ENCODE measurements at regions not wholly inside any gene's neighbourhood (a gene's known extent, or its start where the extent isn't known, plus 50 kb on each side); places are given as distances from the start of the nearest gene placed in this dataset.

DNA sequence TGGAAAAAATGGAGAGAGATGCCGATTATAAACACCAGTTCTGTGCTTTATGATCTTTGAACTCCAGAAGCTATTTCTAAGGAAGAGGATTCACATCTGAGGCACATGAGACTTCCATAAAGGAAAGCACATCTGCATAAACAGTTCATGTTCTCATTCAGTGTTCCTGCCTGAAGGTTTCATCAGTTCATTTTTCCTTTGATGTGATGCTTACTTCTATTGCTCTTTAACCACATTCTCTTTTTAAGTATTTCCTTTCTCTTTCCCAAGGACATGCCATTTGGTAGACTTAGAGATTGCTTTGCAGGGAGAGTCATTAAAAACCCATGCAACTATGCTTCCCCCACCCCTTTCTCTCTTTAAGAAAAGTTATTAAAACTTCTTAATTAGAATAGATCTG, 387.0 kb upstream of the FLRT2 start:
- no peak for TF ChIP-seq POU2F2 (IDR thresholded peaks at IDR 0.05; ENCODE audit: low read depth, low read length)
- no peak for DNase-seq (ENCODE audit: insufficient read length, low spot score)
- FAIRE-seq, result no peak

DNA sequence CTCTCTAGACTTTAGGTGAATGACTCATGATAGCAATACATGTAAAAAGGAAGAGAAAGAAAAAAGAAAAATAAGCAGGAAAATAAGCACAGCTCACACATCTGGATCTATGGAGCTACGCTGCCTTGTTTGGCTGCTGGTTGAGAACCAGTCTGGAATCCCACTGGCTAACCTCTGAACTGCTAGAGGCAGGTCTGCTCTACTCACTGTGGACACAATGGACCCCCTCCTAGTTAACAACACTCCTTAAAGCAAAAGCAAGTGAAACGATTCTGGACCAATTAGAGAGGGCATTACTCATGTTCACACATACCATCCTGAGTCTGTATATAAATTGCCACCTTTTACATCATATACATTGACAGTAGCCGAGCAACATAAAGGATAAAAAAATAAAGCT, 383.2 kb upstream of the FLRT2 start:
- no peak for TF ChIP-seq POLR2AphosphoS5 (IDR thresholded peaks at IDR 0.05; ENCODE audit: low read depth, low read length)
- TF ChIP-seq POLR2A (IDR thresholded peaks at IDR 0.05; ENCODE audit: low read depth, low read length), result no peak
- DNase-seq (ENCODE audit: insufficient read length, low spot score) (no peak), FAIRE-seq (no peak)

DNA sequence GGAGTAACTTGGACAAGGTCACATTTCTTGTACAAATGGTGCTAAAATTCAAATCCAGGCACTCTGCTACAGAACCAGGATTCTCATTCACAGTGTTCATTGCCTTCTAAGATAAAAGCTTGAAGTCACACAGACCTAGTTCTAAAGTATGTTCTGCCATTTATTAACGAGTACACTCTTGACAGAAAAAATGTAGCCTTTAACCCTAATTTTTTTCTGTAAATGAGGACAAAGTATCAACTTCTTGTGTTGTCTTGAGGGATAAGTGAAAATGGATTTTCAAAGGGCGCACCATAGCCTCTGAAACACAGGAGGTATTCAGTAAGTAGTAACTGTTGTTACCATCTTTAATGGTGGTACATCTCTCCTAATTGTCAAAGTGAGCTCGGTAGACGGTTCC, 379.8 kb upstream of the FLRT2 start:
- TF ChIP-seq PAX5 (IDR thresholded peaks at IDR 0.05; ENCODE audit: insufficient read depth, low read length, severe bottlenecking), result no peak
- no peak for TF ChIP-seq TAF1 (IDR thresholded peaks at IDR 0.05; ENCODE audit: low read depth, low read length)
- no peak for TF ChIP-seq SPI1 (IDR thresholded peaks at IDR 0.05; ENCODE audit: low read depth, low read length)
- FAIRE-seq (no peak), DNase-seq (ENCODE audit: insufficient read length, low spot score) (no peak)

DNA sequence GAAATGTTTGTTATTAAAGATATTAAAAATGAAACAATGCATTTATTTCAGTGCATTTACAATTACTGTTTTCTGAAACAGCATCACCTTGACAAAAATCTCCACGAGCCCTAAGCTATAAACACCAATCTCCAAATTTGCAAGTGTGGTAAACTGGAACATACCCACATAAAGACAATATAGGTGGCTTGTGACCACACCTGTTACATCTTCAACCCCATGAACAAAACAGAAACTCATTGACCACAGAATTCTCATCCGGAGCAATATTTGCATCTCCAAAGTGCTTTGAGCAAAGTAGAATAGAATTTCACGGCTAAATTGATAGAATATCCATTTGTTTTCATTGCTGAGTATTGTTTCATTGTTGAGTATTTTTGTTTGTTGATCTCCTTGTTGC, 375.2 kb upstream of the FLRT2 start:
- DNase-seq (ENCODE audit: insufficient read length, low spot score) (no peak), FAIRE-seq (no peak)
- TF ChIP-seq TAF1 (IDR thresholded peaks at IDR 0.05; ENCODE audit: low read depth, low read length), result no peak
- no peak for TF ChIP-seq POLR2A (IDR thresholded peaks at IDR 0.05; ENCODE audit: low read depth, low read length)
- TF ChIP-seq SPI1 (IDR thresholded peaks at IDR 0.05; ENCODE audit: low read depth, low read length), result no peak
- TF ChIP-seq PAX5 (IDR thresholded peaks at IDR 0.05; ENCODE audit: insufficient read depth, low read length, severe bottlenecking), result no peak
- TF ChIP-seq POLR2AphosphoS5 (IDR thresholded peaks at IDR 0.05; ENCODE audit: low read depth, low read length), result no peak
- TF ChIP-seq POU2F2 (IDR thresholded peaks at IDR 0.05; ENCODE audit: low read depth, low read length), result no peak

DNA sequence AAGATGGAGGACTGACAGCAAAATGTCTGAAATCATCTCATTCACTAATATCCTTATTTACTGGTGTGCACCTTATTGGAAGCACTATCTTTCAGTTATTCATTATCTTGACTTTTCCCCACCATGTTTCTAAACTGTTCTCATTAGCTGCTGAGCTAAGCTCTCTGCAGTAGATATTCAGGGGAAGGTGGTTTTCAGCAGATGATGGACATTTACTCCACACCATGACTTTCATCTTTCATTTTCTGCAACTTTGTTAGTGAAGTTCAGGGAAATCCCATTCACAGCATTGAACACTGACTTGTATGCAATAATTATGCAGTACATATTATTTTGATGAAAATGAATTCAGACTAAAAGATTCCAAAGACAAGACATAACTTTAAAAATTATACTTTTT, 373.6 kb upstream of the FLRT2 start:
- TF ChIP-seq POLR2AphosphoS5 (IDR thresholded peaks at IDR 0.05; ENCODE audit: low read depth, low read length), result no peak
- no peak for TF ChIP-seq TAF1 (IDR thresholded peaks at IDR 0.05; ENCODE audit: low read depth, low read length)
- no peak for TF ChIP-seq SPI1 (IDR thresholded peaks at IDR 0.05; ENCODE audit: low read depth, low read length)
- TF ChIP-seq PAX5 (IDR thresholded peaks at IDR 0.05; ENCODE audit: insufficient read depth, low read length, severe bottlenecking), result no peak
- TF ChIP-seq POU2F2 (IDR thresholded peaks at IDR 0.05; ENCODE audit: low read depth, low read length), result no peak
- TF ChIP-seq POLR2A (IDR thresholded peaks at IDR 0.05; ENCODE audit: low read depth, low read length), result no peak
- no peak for DNase-seq (ENCODE audit: insufficient read length, low spot score)
- FAIRE-seq, result no peak

DNA sequence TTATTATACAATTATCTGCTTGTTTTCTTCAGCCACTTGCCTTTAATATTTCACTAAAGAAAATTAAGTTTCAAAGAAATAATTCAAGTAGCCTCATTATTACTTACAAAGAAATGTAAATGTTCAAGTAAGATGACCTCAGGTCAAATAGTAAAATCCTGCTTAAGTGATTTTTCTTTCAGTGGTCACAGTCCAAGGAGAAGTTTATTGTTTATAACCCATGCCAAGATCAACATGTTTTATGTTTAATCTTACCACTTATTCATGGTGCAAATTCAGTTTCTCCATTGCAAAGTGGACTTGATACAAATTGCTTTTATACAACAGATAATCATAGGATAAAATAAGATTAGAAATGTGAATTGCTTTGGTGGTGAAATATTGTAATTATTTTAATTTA, 370.2 kb upstream of the FLRT2 start:
- DNase-seq (ENCODE audit: insufficient read length, low spot score), result no peak
- TF ChIP-seq SPI1 (IDR thresholded peaks at IDR 0.05; ENCODE audit: low read depth, low read length) (no peak), TAF1 (IDR thresholded peaks at IDR 0.05; ENCODE audit: low read depth, low read length) (no peak), POLR2AphosphoS5 (IDR thresholded peaks at IDR 0.05; ENCODE audit: low read depth, low read length) (no peak), PAX5 (IDR thresholded peaks at IDR 0.05; ENCODE audit: insufficient read depth, low read length, severe bottlenecking) (no peak), POU2F2 (IDR thresholded peaks at IDR 0.05; ENCODE audit: low read depth, low read length) (no peak), POLR2A (IDR thresholded peaks at IDR 0.05; ENCODE audit: low read depth, low read length) (no peak)
- FAIRE-seq, result no peak

DNA sequence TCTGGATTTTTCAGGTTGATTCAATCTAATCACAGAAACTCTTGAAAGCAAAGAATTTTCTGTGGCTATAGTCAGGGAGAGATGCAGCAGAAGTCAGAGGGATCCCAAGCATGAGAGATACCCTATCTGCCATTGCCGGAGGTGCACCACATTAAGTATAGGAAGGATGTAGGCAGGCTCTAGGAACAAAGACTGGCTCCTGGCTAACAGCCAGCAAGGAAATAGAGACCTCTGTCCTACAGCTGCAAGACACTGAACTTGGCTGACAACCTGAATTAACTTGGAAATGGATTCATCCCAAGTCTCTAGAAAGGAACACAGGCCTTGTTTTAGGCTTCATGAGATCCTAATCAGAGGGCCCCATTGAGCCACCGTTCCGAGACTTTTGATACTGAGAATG, 364.9 kb upstream of the FLRT2 start:
- DNase-seq (ENCODE audit: insufficient read length, low spot score) (no peak), FAIRE-seq (no peak)

DNA sequence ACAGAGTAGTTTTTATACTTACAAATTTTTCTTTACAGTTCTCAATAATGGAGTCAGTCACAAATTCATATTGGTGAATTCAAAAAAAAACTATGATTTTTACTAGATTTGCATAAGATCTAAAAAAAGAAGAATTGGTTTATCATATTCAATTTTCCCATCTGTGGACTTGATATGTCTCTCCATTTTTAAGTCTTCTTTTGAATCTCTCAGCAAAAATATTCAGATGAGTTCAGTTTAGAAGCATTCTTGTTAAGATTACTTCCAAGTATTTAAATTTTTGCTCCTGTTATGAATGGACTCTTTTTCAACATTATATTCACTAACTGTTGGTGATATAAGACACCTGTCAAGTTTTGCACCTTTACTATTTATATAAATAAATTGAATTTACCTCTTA, 360.6 kb upstream of the FLRT2 start:
- no peak for FAIRE-seq
- DNase-seq (ENCODE audit: insufficient read length, low spot score), result no peak
- no peak for TF ChIP-seq SPI1 (IDR thresholded peaks at IDR 0.05; ENCODE audit: low read depth, low read length)
- TF ChIP-seq POLR2A (IDR thresholded peaks at IDR 0.05; ENCODE audit: low read depth, low read length), result no peak
- no peak for TF ChIP-seq POLR2AphosphoS5 (IDR thresholded peaks at IDR 0.05; ENCODE audit: low read depth, low read length)
- no peak for TF ChIP-seq TAF1 (IDR thresholded peaks at IDR 0.05; ENCODE audit: low read depth, low read length)
- TF ChIP-seq PAX5 (IDR thresholded peaks at IDR 0.05; ENCODE audit: insufficient read depth, low read length, severe bottlenecking), result no peak
- no peak for TF ChIP-seq POU2F2 (IDR thresholded peaks at IDR 0.05; ENCODE audit: low read depth, low read length)

More for the DNA sequence above, 364.9 kb upstream of the FLRT2 start:
- TF ChIP-seq SPI1 (IDR thresholded peaks at IDR 0.05; ENCODE audit: low read depth, low read length) (no peak), PAX5 (IDR thresholded peaks at IDR 0.05; ENCODE audit: insufficient read depth, low read length, severe bottlenecking) (no peak)

DNA sequence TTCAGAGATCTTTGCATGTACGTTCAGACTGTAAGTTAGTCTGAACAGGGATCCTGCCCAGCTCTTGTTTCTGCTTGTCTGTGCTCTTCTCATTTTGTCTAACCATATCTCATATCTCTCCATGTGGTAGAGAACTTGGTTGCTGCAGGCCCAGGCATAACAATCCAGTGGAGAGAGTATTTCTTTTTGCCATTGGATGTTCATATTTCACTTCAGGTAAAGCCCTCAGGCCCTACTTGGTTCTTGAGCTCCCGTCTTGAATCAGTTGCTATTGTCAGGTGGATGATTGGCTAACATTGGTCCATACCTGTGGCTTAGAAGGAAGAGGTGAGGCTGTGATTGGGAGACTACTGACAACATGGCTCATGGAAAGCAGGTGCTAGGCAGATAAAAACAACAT, 357.7 kb upstream of the FLRT2 start:
- FAIRE-seq (no peak), DNase-seq (ENCODE audit: insufficient read length, low spot score) (no peak)
- TF ChIP-seq TAF1 (IDR thresholded peaks at IDR 0.05; ENCODE audit: low read depth, low read length), result no peak
- no peak for TF ChIP-seq POLR2A (IDR thresholded peaks at IDR 0.05; ENCODE audit: low read depth, low read length)
- TF ChIP-seq PAX5 (IDR thresholded peaks at IDR 0.05; ENCODE audit: insufficient read depth, low read length, severe bottlenecking), result no peak
- TF ChIP-seq SPI1 (IDR thresholded peaks at IDR 0.05; ENCODE audit: low read depth, low read length), result no peak

DNA sequence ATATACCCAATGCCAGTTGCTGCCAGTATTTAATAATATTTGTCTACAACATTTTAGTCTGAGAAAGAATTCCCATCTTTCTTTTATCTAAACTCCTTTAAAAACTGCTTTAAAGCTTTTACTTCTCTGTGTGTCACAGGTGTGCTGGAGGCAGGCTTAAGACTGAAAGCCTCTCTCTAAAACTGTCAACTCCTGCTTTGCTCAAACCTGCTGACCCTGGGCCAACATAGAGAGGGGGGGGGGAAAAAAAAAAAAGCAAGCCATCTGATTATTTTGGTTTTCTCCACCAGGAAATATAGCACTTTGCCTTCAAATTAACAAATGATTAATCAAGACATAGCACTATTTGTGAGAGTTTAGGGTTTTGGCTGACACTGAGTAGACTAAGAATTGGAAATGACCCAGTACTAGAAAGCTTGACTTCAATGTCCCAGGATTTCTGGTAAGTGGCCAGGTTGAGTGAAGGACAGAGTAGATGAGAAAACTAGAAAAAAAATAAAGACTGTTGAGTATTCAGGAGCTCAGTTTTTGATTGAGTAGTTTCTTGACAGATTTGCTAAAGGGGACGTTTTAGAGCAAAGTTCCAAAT, 357.0 kb upstream of the FLRT2 start:
- TF ChIP-seq TAF1 (IDR thresholded peaks at IDR 0.05; ENCODE audit: low read depth, low read length) (no peak), POU2F2 (IDR thresholded peaks at IDR 0.05; ENCODE audit: low read depth, low read length) (no peak), POLR2A (IDR thresholded peaks at IDR 0.05; ENCODE audit: low read depth, low read length) (no peak), POLR2AphosphoS5 (IDR thresholded peaks at IDR 0.05; ENCODE audit: low read depth, low read length) (no peak), SPI1 (IDR thresholded peaks at IDR 0.05; ENCODE audit: low read depth, low read length) (no peak), PAX5 (IDR thresholded peaks at IDR 0.05; ENCODE audit: insufficient read depth, low read length, severe bottlenecking) (no peak)
- no peak for FAIRE-seq

DNA sequence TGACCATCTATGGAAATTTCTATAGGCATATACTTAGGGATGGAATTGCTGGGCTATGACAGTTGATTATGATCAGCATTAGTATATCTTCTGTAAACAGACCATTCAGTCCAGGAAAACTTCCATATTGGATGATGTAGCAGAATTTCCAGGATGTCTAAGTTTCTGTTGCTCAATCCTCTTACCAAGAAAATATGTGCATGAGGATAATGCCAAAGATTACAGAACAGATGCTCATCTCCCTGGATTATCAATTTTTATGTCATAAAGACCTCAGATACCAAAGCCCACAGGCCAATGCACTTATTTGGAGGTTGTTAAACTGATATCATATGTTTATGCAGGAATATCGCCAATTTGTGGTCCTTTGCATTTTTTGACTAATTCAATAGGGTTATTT, 354.4 kb upstream of the FLRT2 start:
- DNase-seq (ENCODE audit: insufficient read length, low spot score), result no peak
- no peak for TF ChIP-seq PAX5 (IDR thresholded peaks at IDR 0.05; ENCODE audit: insufficient read depth, low read length, severe bottlenecking)
- TF ChIP-seq SPI1 (IDR thresholded peaks at IDR 0.05; ENCODE audit: low read depth, low read length), result no peak
- no peak for TF ChIP-seq POLR2A (IDR thresholded peaks at IDR 0.05; ENCODE audit: low read depth, low read length)
- no peak for TF ChIP-seq POU2F2 (IDR thresholded peaks at IDR 0.05; ENCODE audit: low read depth, low read length)
- no peak for TF ChIP-seq TAF1 (IDR thresholded peaks at IDR 0.05; ENCODE audit: low read depth, low read length)
- no peak for TF ChIP-seq POLR2AphosphoS5 (IDR thresholded peaks at IDR 0.05; ENCODE audit: low read depth, low read length)
- FAIRE-seq, result no peak

More for the DNA sequence above, 357.0 kb upstream of the FLRT2 start:
- DNase-seq (ENCODE audit: insufficient read length, low spot score), result no peak

All from GM12891 (cell line).